Aorta (tissue), 5 donors: ENCODE measurements at regions not wholly inside any gene's neighbourhood (a gene's known extent, or its start where the extent isn't known, plus 50 kb on each side); places are given as distances from the start of the nearest gene placed in this dataset.

Source experiments
- ATAC-seq: fragments of 200-7000 bp; cut with Tn5 transposase; one replicate; pipeline ENCODE4 v1.9.1; 2022; ENCODE audit warnings: moderate library complexity; ENCODE audit not compliant: low FRiP score
- DNase-seq, 2 donors: peaks; one replicate each; pipeline ENCODE4 v3.0.0-alpha.2; 2020
- H3K27ac ChIP-seq, 2 donors: one replicate each; pipeline ENCODE4 v1.5.1; 2013; ENCODE audit warnings: low read length in 2 of 2, mild to moderate bottlenecking in 2 of 2, moderate library complexity in 2 of 2, control low read depth in 1 of 2, inconsistent platforms in 1 of 2, low read depth in 1 of 2
- H3K27me3 ChIP-seq, 2 donors: one replicate each; pipeline ENCODE4 v1.6.1; 2013; ENCODE audit warnings: control low read depth in 1 of 2, low read length in 1 of 2, mild to moderate bottlenecking in 1 of 2, moderate library complexity in 1 of 2; ENCODE audit not compliant: insufficient read depth in 2 of 2, control insufficient read depth in 1 of 2
- H3K36me3 ChIP-seq, 2 donors: one replicate each; pipeline ENCODE4 v1.6.1; 2013; ENCODE audit warnings: control low read depth in 1 of 2, low read length in 1 of 2, mild to moderate bottlenecking in 1 of 2; ENCODE audit not compliant: insufficient read depth in 2 of 2, control insufficient read depth in 1 of 2
- H3K4me1 ChIP-seq, 2 donors: one replicate each; pipeline ENCODE4 v1.6.1; 2013; ENCODE audit warnings: low read length in 2 of 2, control low read depth in 1 of 2, mild to moderate bottlenecking in 1 of 2, moderate library complexity in 1 of 2; ENCODE audit not compliant: insufficient read depth in 2 of 2, control insufficient read depth in 1 of 2
- H3K4me3 ChIP-seq, 2 donors: one replicate each; pipeline ENCODE4 v1.5.1; 2013; ENCODE audit warnings: low read length in 2 of 2, control low read depth in 1 of 2, mild to moderate bottlenecking in 1 of 2
- H3K9me3 ChIP-seq: one replicate; pipeline ENCODE4 v1.6.1; 2013; ENCODE audit warnings: mild to moderate bottlenecking, low read length; ENCODE audit not compliant: control insufficient read depth
- WGBS, 2 donors: extraction: QIAGEN DNeasy Blood & Tissue Kit; methylation state at CpG; one replicate each; pipeline ENCODE4 v1.1.7; 2013; 5-methylcytosine and 5-hydroxymethylcytosine counted together
- intact Hi-C, 2 donors: fragments of 100-400 bp; cut with DNase I; formaldehyde crosslinking; loops; one replicate each; pipeline versions ENCODE4 v1.14.2 to v1.15.0; 2022
- donor health status: healthy with polysubstance abuse.
- donor health status: Bipolar disorder and iron deficiency.
- donor health status: DM: no; HTN: no; CAD: no.
- donor health status: DM: no; HTN: no; CAD: no.
- donor health status: DM: yes; HTN: yes; CAD: no.

- Histone ChIP-seq H3K27ac (no peak overlapping the region), H3K9me3 (no peaks in the 10 kb centered on the region), H3K27me3 (no peaks in the 10 kb centered on the region), H3K4me1 (no peaks in the 10 kb centered on the region), H3K36me3 (no peaks in the 10 kb centered on the region), H3K4me3 (no peak overlapping the region)
- WGBS, 2 donors, result 92 to 100% methylated on average over 1 of the region's 1 CpG
- DNase-seq (no peak), ATAC-seq (no peak)
- intact Hi-C loops, result no loop called here
Measured at GRCh38 chr16:85494315-85494714, 118.8 kb upstream of the GSE1 start.

- Histone ChIP-seq H3K27me3 (no peaks in the 10 kb centered on the region), H3K36me3 (no peaks in the 10 kb centered on the region), H3K4me3 (no peak overlapping the region), H3K27ac (no peak overlapping the region), H3K9me3 (no peaks in the 10 kb centered on the region), H3K4me1 (no peaks in the 10 kb centered on the region)
- intact Hi-C loops, result no loop called here
- ATAC-seq (no peak), DNase-seq (no peak)
- WGBS, 2 donors, result 97 to 98% methylated on average over 11 of the region's 11 CpGs
Measured at GRCh38 chr16:85495259-85495658, 117.9 kb upstream of the GSE1 start.

GRCh38 chr16:85495823-85496538, 117.1 kb upstream of the GSE1 start:
- 96 to 97% methylated on average over 40 of the region's 40 CpGs for WGBS, 2 donors
- Histone ChIP-seq H3K27me3 (no peaks in the 10 kb centered on the region), H3K9me3 (no peaks in the 10 kb centered on the region), H3K4me1 (no peaks in the 10 kb centered on the region), H3K4me3 (no peak overlapping the region), H3K36me3 (no peaks in the 10 kb centered on the region), H3K27ac (no peak overlapping the region)
- ATAC-seq (no peak), DNase-seq (no peak)
- intact Hi-C loops, result no loop called here

DNA sequence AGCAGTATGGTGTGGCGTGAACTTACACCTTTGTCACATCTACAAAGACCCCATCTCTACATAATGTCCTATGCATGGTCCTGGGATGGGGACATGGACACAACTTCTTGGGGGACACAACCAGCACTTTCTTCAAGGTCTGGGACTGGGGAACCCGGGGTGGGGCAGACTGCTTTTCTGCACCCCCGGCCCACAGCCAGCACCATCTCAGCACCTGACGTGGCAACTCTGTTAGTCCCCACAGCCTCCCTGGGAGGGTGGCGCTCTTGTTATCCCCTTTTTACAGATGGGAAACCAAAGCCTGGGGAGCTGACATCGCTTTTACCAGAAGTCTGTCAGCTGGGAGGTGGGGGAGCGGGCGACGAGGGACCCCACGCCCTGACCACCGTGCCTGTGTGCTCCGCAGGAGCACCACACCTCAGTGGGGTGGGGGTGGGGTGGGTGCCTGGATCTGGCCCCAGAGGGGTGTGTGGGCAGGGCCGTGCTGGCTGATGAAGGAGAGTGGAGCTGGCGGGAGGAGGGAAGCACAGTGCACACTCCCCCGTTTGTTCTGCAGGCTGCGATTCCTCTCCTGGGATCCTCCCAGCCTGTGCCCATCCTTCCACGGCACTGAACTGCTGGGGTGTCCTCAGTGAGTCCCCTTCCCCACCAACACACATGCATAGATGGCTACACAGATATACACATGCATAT, 115.4 kb upstream of the GSE1 start:
- 84 to 88% methylated on average over 17 of the region's 17 CpGs for WGBS, 2 donors
- H3K4me1 ChIP-seq, result no peaks in the 10 kb centered on the region
- H3K27me3 ChIP-seq, result no peaks in the 10 kb centered on the region
- DNase-seq (no peak), ATAC-seq (no peak)
- H3K36me3 ChIP-seq, result no peaks in the 10 kb centered on the region
- no peaks in the 10 kb centered on the region for H3K9me3 ChIP-seq
- H3K27ac ChIP-seq, result no peak overlapping the region
- no peak overlapping the region for H3K4me3 ChIP-seq
- intact Hi-C loops, result no loop called here

DNA sequence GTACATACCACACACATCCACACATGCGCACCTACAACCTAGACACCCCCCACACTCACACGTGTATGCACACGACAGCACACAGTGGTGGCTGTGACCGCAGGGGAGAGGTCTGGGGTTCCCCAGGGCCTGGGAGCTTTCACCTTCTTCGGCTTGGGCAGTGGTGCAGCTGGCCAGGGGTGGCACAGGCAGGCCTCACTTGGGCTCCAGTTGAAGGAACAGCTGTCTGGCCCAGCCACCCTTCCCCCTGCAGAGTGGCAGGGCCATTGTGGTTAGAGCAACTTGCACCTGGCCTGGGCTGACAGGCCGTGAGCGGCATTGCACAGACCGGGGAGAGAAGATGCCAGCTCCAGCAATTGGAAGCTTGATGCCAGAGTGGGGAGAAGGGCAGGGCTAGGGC, 114.5 kb upstream of the GSE1 start:
- DNase-seq (no peak), ATAC-seq (no peak)
- Histone ChIP-seq H3K27ac (no peak overlapping the region), H3K9me3 (no peaks in the 10 kb centered on the region), H3K36me3 (no peaks in the 10 kb centered on the region), H3K4me3 (no peak overlapping the region), H3K27me3 (no peaks in the 10 kb centered on the region), H3K4me1 (no peaks in the 10 kb centered on the region)
- 87 to 90% methylated on average over 8 of the region's 8 CpGs for WGBS, 2 donors
- intact Hi-C loops, result no loop called here

- intact Hi-C loops, result no loop called here
- WGBS, 2 donors, result 71 to 87% methylated on average over 12 of the region's 12 CpGs
- Histone ChIP-seq H3K27ac (no peak overlapping the region), H3K9me3 (no peaks in the 10 kb centered on the region), H3K4me1 (no peaks in the 10 kb centered on the region), H3K36me3 (no peaks in the 10 kb centered on the region), H3K4me3 (no peak overlapping the region), H3K27me3 (no peaks in the 10 kb centered on the region)
- DNase-seq (no peak), ATAC-seq (no peak)
Measured at GRCh38 chr16:85500220-85500619, 112.9 kb upstream of the GSE1 start.

GRCh38 chr16:85501900-85502299, 111.2 kb upstream of the GSE1 start:
- Histone ChIP-seq H3K9me3 (no peaks in the 10 kb centered on the region), H3K27ac (no peak overlapping the region), H3K4me1 (no peaks in the 10 kb centered on the region), H3K27me3 (no peaks in the 10 kb centered on the region), H3K4me3 (no peak overlapping the region), H3K36me3 (no peaks in the 10 kb centered on the region)
- ATAC-seq, result no peak
- intact Hi-C loops, result no loop called here
- 86 to 92% methylated on average over 11 of the region's 11 CpGs for WGBS, 2 donors
- no peak for DNase-seq

- WGBS, 2 donors, result 86 to 88% methylated on average over 11 of the region's 11 CpGs
- no peaks in the 10 kb centered on the region for H3K27me3 ChIP-seq
- no peaks in the 10 kb centered on the region for H3K36me3 ChIP-seq
- no peaks in the 10 kb centered on the region for H3K4me1 ChIP-seq
- no peak overlapping the region for H3K27ac ChIP-seq
- ATAC-seq (no peak), DNase-seq (no peak)
- H3K9me3 ChIP-seq, result no peaks in the 10 kb centered on the region
- intact Hi-C loops, result no loop called here
- no peak overlapping the region for H3K4me3 ChIP-seq
Measured at GRCh38 chr16:85502357-85502756, 110.8 kb upstream of the GSE1 start.

DNA sequence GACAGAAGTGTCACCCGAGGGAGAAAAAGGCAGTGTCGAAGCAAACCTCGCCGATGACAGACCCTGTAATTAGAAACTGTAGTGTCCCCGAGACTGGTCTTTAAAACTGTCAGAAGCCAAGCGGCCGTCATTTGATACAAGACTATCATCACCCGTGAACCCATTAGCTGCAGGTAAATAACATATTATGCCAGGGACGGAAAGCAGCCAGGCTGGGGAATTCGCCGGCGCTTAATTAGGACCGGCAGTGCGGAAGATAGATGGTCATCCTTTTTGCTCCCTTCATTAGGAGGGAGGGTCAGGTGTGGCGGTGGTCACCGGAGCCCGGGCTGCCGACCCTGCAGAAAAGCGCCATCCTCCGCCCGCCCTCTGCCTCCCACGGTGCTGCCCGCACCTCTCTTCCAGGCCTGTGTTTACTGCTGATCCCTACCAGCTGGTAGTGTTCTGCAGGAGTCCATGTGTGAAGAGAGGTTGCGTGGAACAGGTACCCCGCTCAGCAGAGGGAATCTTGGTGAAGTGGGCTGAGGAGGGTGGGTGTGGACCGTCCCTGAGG, 109.4 kb upstream of the GSE1 start:
- WGBS, 2 donors, result 90 to 93% methylated on average over 26 of the region's 26 CpGs
- Histone ChIP-seq H3K4me3 (no peak overlapping the region), H3K27ac (no peak overlapping the region), H3K36me3 (no peaks in the 10 kb centered on the region), H3K9me3 (no peaks in the 10 kb centered on the region), H3K4me1 (no peaks in the 10 kb centered on the region), H3K27me3 (no peaks in the 10 kb centered on the region)
- intact Hi-C loops, result no loop called here
- ATAC-seq, result no peak
- no peak for DNase-seq
